ENCODE measurements at regions not wholly inside any gene's neighbourhood (a gene's known extent, or its start where the extent isn't known, plus 50 kb on each side); places are given as distances from the start of the nearest gene placed in this dataset.

- H3K4me3 Mint-ChIP-seq, result no peak overlapping the region
- no peaks in the 10 kb centered on the region; the same call in 2 of the 3 replicates for H3K9me3 Mint-ChIP-seq
- peaks cover 3% of the 10 kb centered on the region for H3K27me3 Mint-ChIP-seq (ENCODE audit: insufficient read depth, low read depth, poor library complexity)
Observed at GRCh38 chr22:48588878-48589450, 1238.7 kb downstream of the BRD1 start.

More at GRCh38 chr22:48588878-48589450, 1238.7 kb downstream of the BRD1 start:
- Histone ChIP-seq H3K27me3 (ENCODE audit: insufficient read depth) (no peaks in the 10 kb centered on the region), H3K4me1 (ENCODE audit: insufficient read depth) (no peaks in the 10 kb centered on the region), H3K79me2 (replicated peaks; ENCODE audit: insufficient read depth) (no peaks in the 10 kb centered on the region), H3K4me2 (no peak overlapping the region), H3K4me3 (no peak overlapping the region), H3K9me2 (ENCODE audit: insufficient read depth) (no peaks in the 10 kb centered on the region), H2AFZ (no peak overlapping the region), H3F3A (replicated peaks; ENCODE audit: low read depth) (no peaks in the 10 kb centered on the region), H3K36me3 (ENCODE audit: insufficient read depth) (no peaks in the 10 kb centered on the region), H3K27ac (ENCODE audit: low read depth) (no peak overlapping the region), H4K20me1 (replicated peaks; ENCODE audit: insufficient read depth) (no peaks in the 10 kb centered on the region)
- DNase-seq (ENCODE audit: low spot score), result no peak
- H3K4me1 Mint-ChIP-seq, result peaks cover 2% of the 10 kb centered on the region; the same call in 1 of the 3 replicates
- no peaks in the 10 kb centered on the region for H3K36me3 Mint-ChIP-seq (ENCODE audit: low read depth)
- no peak for TF ChIP-seq NANOG (IDR thresholded peaks at IDR 0.05; ENCODE audit: borderline replicate concordance)
- TF ChIP-seq CTCF (conservative IDR thresholded peaks at IDR 0.05; ENCODE audit: low read depth in 2 of 2), result no peak
- TF ChIP-seq ETS1 (IDR thresholded peaks at IDR 0.05), result no peak
- no peak for TF ChIP-seq REST (IDR thresholded peaks at IDR 0.05; ENCODE audit: unreplicated experiment)
- TF ChIP-seq POLR2AphosphoS5 (IDR thresholded peaks at IDR 0.05; ENCODE audit: low read depth), result no peak
- no peak for TF ChIP-seq ZNF331 (CRISPR knock-in tag; IDR thresholded peaks at IDR 0.05; ENCODE audit: low read depth)
- no peak for TF ChIP-seq ZNF462 (CRISPR knock-in tag; IDR thresholded peaks at IDR 0.05)
- no peak for TF ChIP-seq EZH2 (IDR thresholded peaks at IDR 0.05; ENCODE audit: low read depth, unreplicated experiment)
- no peak for TF ChIP-seq CREB1 (CRISPR knock-in tag; IDR thresholded peaks at IDR 0.05; ENCODE audit: low read depth)
- no peak for TF ChIP-seq JUNB (IDR thresholded peaks at IDR 0.05; ENCODE audit: unreplicated experiment)
- TF ChIP-seq EZH2phosphoT487 (IDR thresholded peaks at IDR 0.05; ENCODE audit: unreplicated experiment), result no peak
- no peak for TF ChIP-seq STAT1 (IDR thresholded peaks at IDR 0.05; ENCODE audit: unreplicated experiment)
- no peak for TF ChIP-seq ZNF114 (CRISPR knock-in tag; IDR thresholded peaks at IDR 0.05)
- ATAC-seq, result no peak
- H3K27ac Mint-ChIP-seq, result no peak overlapping the region

All from GM23338 (cell line).